ENCODE measurements at regions not wholly inside any gene's neighbourhood (a gene's known extent, or its start where the extent isn't known, plus 50 kb on each side); places are given as distances from the start of the nearest gene placed in this dataset.
A peak's percentile ranks its signal among the peaks of the same experiment; 100 is the strongest.

DNA sequence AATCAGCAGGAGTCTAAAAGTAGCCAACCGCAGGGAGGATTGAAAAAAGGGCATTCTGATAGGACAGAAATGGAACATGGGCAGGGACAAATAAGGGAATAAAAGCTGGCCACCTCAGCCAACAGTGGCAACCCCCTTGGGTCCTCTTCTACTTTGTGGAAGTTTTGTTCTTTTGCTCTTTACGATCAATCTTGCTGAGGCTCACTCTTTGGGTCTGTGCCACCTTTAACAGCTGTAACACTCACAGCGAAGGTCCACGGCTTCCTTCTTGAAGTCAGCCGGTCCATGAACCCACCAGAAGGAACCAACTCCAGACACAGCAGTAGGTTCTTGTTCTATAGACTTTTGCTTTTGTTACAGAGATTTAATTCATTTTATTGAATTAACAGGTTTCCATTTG, 285.4 kb upstream of the CDH20 start:
- H3K4me3 ChIP-seq (ENCODE audit: low read depth, low read length): no peak overlapping the region
- DNase-seq (ENCODE audit: low read depth): no peak
- TF ChIP-seq POLR2A (IDR thresholded peaks at IDR 0.05; ENCODE audit: extremely low read depth, insufficient read length) (no peak), MAX (IDR thresholded peaks at IDR 0.05; ENCODE audit: low read depth, low read length) (no peak), MYC (IDR thresholded peaks at IDR 0.05; ENCODE audit: low read depth, low read length) (no peak)
- TF ChIP-seq, protein P1, sequence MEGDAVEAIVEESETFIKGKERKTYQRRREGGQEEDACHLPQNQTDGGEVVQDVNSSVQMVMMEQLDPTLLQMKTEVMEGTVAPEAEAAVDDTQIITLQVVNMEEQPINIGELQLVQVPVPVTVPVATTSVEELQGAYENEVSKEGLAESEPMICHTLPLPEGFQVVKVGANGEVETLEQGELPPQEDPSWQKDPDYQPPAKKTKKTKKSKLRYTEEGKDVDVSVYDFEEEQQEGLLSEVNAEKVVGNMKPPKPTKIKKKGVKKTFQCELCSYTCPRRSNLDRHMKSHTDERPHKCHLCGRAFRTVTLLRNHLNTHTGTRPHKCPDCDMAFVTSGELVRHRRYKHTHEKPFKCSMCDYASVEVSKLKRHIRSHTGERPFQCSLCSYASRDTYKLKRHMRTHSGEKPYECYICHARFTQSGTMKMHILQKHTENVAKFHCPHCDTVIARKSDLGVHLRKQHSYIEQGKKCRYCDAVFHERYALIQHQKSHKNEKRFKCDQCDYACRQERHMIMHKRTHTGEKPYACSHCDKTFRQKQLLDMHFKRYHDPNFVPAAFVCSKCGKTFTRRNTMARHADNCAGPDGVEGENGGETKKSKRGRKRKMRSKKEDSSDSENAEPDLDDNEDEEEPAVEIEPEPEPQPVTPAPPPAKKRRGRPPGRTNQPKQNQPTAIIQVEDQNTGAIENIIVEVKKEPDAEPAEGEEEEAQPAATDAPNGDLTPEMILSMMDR (IDR thresholded peaks at IDR 0.05; ENCODE audit: low read depth, low read length): no peak

- no peak overlapping the region for H3K4me3 ChIP-seq (ENCODE audit: low read depth, low read length)
- TF ChIP-seq POLR2A (IDR thresholded peaks at IDR 0.05; ENCODE audit: extremely low read depth, insufficient read length) (no peak), MAX (IDR thresholded peaks at IDR 0.05; ENCODE audit: low read depth, low read length) (no peak), MYC (IDR thresholded peaks at IDR 0.05; ENCODE audit: low read depth, low read length) (no peak)
- TF ChIP-seq, protein P1 (IDR thresholded peaks at IDR 0.05; ENCODE audit: low read depth, low read length): no peak
- no peak for DNase-seq (ENCODE audit: low read depth)
Observed at GRCh38 chr18:61057443-61057842, 275.8 kb upstream of the CDH20 start.

- DNase-seq (ENCODE audit: low read depth): no peak
- no peak for TF ChIP-seq MAX (IDR thresholded peaks at IDR 0.05; ENCODE audit: low read depth, low read length)
- TF ChIP-seq MYC (IDR thresholded peaks at IDR 0.05; ENCODE audit: low read depth, low read length): no peak
- TF ChIP-seq, protein P1 (IDR thresholded peaks at IDR 0.05; ENCODE audit: low read depth, low read length): no peak
- no peak overlapping the region for H3K4me3 ChIP-seq (ENCODE audit: low read depth, low read length)
Observed at GRCh38 chr18:61062258-61062657, 271.0 kb upstream of the CDH20 start.

GRCh38 chr18:61064911-61065310, 268.3 kb upstream of the CDH20 start:
- H3K4me3 ChIP-seq (ENCODE audit: low read depth, low read length): no peak overlapping the region
- no peak for DNase-seq (ENCODE audit: low read depth)
- TF ChIP-seq, protein P1 (IDR thresholded peaks at IDR 0.05; ENCODE audit: low read depth, low read length): no peak
- TF ChIP-seq POLR2A (IDR thresholded peaks at IDR 0.05; ENCODE audit: extremely low read depth, insufficient read length): no peak
- no peak for TF ChIP-seq MAX (IDR thresholded peaks at IDR 0.05; ENCODE audit: low read depth, low read length)
- TF ChIP-seq MYC (IDR thresholded peaks at IDR 0.05; ENCODE audit: low read depth, low read length): no peak

GRCh38 chr18:61076986-61077385, 256.2 kb upstream of the CDH20 start:
- TF ChIP-seq MAX (IDR thresholded peaks at IDR 0.05; ENCODE audit: low read depth, low read length) (no peak), POLR2A (IDR thresholded peaks at IDR 0.05; ENCODE audit: extremely low read depth, insufficient read length) (no peak), MYC (IDR thresholded peaks at IDR 0.05; ENCODE audit: low read depth, low read length) (no peak)
- TF ChIP-seq, protein P1 (IDR thresholded peaks at IDR 0.05; ENCODE audit: low read depth, low read length): no peak
- no peak for DNase-seq (ENCODE audit: low read depth)
- no peak overlapping the region for H3K4me3 ChIP-seq (ENCODE audit: low read depth, low read length)

GRCh38 chr18:61079714-61080113, 253.5 kb upstream of the CDH20 start:
- no peak for TF ChIP-seq POLR2A (IDR thresholded peaks at IDR 0.05; ENCODE audit: extremely low read depth, insufficient read length)
- no peak for TF ChIP-seq MAX (IDR thresholded peaks at IDR 0.05; ENCODE audit: low read depth, low read length)
- TF ChIP-seq MYC (IDR thresholded peaks at IDR 0.05; ENCODE audit: low read depth, low read length): no peak
- TF ChIP-seq, protein P1 (IDR thresholded peaks at IDR 0.05; ENCODE audit: low read depth, low read length): no peak
- DNase-seq (ENCODE audit: low read depth): peak; percentile 39
- H3K4me3 ChIP-seq (ENCODE audit: low read depth, low read length): no peak overlapping the region

Data from NB4 (cell line).